ENCODE measurements at regions not wholly inside any gene's neighbourhood (a gene's known extent, or its start where the extent isn't known, plus 50 kb on each side); places are given as distances from the start of the nearest gene placed in this dataset.
"Not testable (repeated sequence)": the region's sequence is repeated elsewhere in the genome, so short reads cannot be mapped to it uniquely, and the experiment has no call there.

DNA sequence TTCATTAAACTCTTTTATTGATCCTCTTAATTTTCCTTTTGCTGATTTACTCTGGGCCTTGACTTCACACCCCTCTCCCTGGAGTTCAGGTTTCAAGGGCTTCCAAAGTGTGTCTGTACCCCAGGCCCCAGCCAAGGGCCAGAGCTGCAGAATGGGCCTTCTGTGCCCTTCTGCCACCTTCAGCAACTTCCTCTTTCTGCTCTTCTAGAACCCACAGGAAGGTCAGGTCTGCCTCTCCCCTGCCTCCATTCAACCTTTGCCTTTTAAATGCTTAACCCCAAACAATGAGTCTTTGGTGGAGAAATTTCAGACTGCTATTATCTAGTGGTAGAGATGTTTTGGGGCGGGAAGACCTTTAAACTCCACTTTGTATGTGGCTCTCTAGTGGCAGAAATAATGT, 63.1 kb downstream of the TSN start:
- DNase-seq: no peak

- no peak for DNase-seq
Measured at GRCh38 chr2:121819846-121820245, 64.4 kb downstream of the TSN start.

GRCh38 chr2:121821476-121822158, 66.2 kb downstream of the TSN start:
- DNase-seq: no peak

GRCh38 chr2:121824264-121824663, 68.8 kb downstream of the TSN start:
- DNase-seq: no peak

DNA sequence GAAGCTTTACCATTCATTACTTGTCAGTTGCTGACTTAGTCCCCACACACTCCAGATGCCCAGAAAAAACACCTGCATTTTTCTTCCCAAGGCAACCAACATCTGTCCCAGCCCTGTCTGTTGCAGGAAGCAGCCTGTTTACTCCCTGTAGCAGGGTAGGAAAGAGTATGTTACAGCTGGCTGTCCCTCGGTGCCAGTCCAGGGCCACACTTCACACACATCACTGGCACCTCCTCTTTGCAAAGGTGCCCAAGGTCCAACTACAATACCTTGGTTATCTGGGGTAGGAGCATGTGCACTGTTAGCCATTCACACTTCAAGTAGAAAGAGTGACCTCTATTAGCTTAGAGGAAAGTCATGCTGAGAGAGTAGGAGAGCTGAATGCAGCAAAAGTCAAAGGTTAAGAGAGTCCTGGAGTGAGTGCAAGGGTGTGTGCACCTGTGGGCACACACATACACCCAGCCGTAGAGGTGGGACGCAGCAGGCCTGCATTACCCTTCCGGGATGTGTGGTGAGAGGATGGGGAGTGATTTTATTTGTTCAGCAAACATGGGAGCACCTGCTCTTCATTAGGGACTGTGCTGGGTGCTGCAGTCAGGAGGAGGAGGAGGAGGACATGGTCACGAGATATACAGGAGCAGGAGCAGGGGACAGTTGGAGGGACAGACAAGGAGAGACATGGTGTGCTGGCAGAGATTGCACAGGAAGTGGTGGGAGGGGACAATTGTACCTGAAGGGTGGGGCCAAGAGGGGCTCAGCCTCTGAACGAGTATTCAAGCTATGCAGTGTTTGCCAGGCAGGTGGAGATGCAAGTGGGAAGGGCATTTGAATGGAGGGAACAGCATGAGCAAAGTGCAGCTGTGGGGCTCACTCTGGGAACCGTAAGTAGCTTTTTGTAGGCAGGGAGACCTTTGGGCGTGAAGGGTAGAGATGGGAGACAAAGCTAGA, 69.8 kb downstream of the TSN start:
- DNase-seq: no peak

- DNase-seq: no peak
Measured at GRCh38 chr2:121826036-121826435, 70.6 kb downstream of the TSN start.

- no peak for DNase-seq
Measured at GRCh38 chr2:121828281-121828731, 72.9 kb downstream of the TSN start.

DNA sequence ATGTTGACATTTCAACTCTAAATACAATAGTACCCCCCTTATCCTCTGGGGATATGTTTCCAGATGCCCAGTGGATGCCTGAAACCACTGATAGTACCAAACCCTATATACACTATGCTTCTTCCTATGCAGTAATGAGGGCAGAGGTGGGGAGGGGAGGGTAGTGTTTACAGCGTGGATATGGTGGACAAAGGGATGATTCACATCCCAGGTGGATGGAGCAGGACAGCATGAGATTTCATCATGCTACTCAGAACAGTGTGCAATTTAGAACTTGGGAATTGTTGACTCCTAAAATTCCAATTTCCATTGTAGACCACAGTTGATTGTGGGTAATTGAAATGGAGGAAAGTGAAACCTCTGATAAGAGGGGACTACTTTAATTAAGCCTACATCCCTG, 75.4 kb downstream of the TSN start:
- no peak for DNase-seq

DNA sequence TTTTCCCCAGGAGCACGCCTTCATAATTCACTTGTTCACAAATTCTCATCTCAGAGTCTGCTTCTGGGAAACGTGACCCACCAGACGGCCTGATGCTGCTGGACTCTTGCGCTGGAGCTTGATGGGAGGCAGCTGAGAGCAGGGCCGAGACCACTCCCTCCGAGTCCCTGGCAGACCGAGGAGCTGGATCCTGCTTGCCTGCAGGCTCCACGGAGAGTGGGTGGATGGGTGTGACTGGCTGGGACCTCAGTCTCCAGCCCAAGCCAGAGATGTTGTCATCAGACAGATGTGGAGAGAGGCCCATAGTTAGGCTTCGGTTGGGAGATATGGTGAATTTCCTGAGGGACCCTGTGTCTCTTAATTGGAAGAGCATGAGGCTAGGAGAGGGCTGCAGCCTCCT, 76.4 kb downstream of the TSN start:
- no peak for DNase-seq

GRCh38 chr2:121832412-121833357, 77.2 kb downstream of the TSN start:
- no peak for DNase-seq

GRCh38 chr2:121833358-121833723, 77.9 kb downstream of the TSN start:
- DNase-seq: no peak

GRCh38 chr2:121836611-121837010, 81.2 kb downstream of the TSN start:
- DNase-seq: no peak

DNA sequence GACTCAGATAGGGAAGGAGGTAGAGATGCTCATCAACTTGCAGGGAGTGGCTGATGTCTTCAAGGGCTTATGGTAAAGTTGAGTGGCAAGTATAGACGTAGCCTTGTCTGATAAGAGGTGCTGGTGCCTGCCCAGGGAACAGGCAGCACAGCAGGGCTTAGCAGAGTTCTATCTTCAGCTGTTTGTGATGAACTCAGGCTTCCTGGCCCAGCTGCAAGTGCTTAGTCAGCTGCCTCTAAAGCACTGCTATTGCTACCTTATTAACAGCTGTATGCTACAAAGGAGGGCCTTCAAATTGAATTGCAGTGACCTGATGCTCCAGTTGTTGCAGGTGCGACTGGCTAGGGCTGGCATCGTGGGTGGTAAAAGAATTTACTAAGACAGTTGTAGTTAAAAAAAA, 82.1 kb downstream of the TSN start:
- no peak for DNase-seq

DNA sequence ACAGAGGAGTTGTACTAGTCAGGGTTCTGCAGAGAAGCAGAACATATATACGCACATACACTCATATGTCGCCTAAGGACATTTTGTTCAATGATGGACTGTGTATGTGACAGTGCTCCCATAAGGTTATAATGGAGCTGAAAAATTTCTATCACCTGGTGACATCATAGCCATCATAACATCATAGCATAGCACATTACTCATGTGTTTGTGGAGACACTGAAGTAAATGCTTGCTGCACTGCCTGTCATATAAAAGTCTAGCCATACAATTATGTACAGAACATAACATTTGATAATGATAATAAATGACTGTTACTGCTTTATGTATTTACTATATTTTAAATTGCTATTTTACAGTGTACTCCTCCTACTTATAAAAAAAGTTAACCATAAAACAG, 83.1 kb downstream of the TSN start:
- no peak for DNase-seq

DNA sequence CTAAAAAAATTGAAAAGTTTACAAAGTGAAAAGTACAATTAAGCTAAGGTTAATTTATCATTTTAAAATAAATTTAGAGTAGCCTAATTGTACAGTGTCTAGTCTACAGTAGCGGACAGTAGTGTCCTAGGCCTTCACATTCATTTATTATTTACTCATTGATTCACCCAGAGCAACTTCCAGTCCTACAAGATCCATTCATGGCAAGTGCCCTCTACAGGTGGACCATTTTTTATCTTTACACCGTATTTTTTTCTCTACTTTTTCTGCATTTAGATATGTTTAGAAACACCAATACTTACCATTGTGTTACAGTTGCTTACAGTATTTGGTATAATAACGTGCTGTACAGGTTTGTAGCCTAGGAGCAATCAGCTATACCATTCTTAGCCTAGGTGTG, 84.1 kb downstream of the TSN start:
- DNase-seq: no peak

- no peak for DNase-seq
Measured at GRCh38 chr2:121849236-121849635, 93.8 kb downstream of the TSN start.

- DNase-seq: not testable (repeated sequence)
Measured at GRCh38 chr2:121853149-121853548, 97.7 kb downstream of the TSN start.

GRCh38 chr2:121855510-121855909, 100.1 kb downstream of the TSN start:
- no peak for DNase-seq

DNA sequence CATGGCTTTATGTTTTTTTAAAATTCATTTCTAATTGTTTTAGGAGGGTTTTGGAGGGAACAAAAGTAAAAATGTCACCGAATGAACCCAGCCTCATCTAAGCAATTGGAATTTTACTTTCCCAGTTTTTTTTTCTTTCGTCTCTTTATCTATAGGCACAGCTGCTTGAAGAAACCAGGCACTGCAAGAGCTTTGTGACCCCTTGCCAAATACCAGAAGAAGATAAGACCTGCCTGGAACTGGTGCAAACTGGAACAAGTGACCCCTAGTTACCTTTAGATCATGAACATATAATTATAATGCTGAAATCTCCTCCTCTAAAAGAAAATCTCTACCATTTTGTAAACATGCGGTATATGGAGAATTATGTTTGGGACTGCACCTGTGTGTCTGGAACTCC, 100.9 kb downstream of the TSN start:
- no peak for DNase-seq

DNA sequence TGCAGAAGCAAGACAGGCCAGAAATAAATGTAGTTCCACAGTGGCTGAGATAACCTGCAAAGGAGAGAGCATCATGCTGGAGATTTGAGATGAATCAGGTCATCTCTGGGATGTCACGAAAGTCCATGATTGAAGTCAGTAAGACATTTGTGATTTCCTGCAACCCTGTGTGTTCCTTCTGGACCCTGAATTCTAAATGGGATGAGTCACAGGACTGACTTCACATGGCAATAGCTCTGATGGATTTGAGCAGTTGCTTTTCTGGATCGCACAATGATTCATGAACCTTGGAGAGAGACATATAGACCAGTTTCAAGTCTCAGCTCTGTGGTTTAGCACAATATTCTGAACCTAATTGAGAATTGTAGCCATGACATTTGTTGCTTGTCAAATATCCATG, 102.9 kb downstream of the TSN start:
- no peak for DNase-seq

DNA sequence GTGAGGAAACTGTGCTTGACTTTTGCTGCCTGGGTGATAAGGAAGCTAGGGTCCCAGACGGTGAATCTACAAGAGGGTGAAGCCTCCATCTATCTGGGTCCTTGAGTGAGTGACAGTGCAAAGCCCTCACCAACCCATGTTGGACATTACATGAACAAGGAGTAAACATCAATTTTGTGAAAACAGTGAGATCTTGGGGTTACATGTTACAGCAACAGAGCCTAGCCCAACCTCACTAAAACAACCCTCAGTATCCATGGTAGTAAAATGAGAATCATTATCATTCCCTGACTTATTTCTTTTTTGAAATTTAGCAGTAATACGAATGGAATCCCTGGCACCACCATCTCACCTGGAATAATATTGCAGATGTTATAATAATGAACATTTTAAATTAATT, 103.4 kb downstream of the TSN start:
- DNase-seq: no peak

DNA sequence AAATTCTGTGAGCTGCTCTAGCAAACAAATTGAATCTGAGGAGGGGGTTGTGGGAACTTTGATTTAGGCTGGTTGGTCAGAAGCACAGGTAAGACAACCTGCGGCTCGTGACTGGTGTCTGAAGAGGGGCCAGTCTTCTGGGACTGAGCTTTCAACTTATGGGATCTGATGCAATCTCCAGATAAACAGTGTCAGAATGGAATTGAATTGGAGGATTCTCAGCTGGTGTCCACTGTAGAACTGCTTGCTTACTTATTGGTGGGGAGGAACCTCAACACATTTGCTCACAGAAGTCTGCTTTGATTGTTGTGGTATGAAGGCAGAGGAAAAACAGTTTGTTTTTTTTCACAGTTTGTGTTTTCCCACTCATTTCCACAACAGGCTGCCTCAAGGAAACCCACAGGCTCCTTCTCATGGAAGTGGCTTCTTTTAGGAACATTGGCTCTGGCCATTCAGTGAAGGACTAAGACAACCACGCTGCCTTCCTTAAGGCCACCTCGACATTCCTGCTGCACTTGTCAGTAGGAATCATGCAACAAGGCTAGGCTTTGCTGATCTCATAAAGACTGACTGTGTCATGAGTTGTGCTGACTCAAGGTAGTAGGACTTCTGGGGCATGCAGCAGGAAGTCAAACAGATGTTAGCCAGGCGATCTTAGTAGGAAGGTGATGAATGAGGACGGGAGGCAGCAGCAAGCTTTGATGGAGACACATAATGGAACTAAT, 104.7 kb downstream of the TSN start:
- no peak for DNase-seq

Measured in NCI-H1105 (cell line).